RWPE2 (cell line): ENCODE measurements at regions not wholly inside any gene's neighbourhood (a gene's known extent, or its start where the extent isn't known, plus 50 kb on each side); places are given as distances from the start of the nearest gene placed in this dataset.
"Not testable (repeated sequence)": the region's sequence is repeated elsewhere in the genome, so short reads cannot be mapped to it uniquely, and the experiment has no call there.

Experiments
- ATAC-seq: fragments of 200-7000 bp; cut with Tn5 transposase; 3 replicates; pipeline ENCODE4 v1.9.1; 2021; ENCODE audit warnings: low read depth
- DNase-seq: peaks from one replicate; pipeline ENCODE4 v3.0.0-alpha.2; 2020; ENCODE audit warnings: low spot score
- H3K27ac ChIP-seq: fragments of 450-650 bp; 2 replicates; pipeline ENCODE4 v1.5.1; 2017; ENCODE audit warnings: mild to moderate bottlenecking; ENCODE audit not compliant: poor library complexity, severe bottlenecking
- H3K27me3 ChIP-seq: fragments of 250-450 bp; sonication (Bioruptor Pico); 2 replicates; pipeline ENCODE4 v1.5.1; 2021; ENCODE audit warnings: mild to moderate bottlenecking, moderate library complexity; ENCODE audit not compliant: insufficient read depth, poor library complexity, severe bottlenecking
- H3K36me3 ChIP-seq: fragments of 250-450 bp; sonication (Bioruptor Pico); 2 replicates; pipeline ENCODE4 v1.5.1; 2020; ENCODE audit warnings: low read depth, mild to moderate bottlenecking, moderate library complexity
- H3K4me1 ChIP-seq: fragments of 250-450 bp; sonication (Bioruptor Pico); 2 replicates; pipeline ENCODE4 v1.5.1; 2021; ENCODE audit warnings: mild to moderate bottlenecking, moderate library complexity; ENCODE audit not compliant: insufficient read depth, poor library complexity, severe bottlenecking
- H3K4me3 ChIP-seq: fragments of 250-450 bp; sonication (Bioruptor Pico); 2 replicates; pipeline ENCODE4 v1.5.1; 2021; ENCODE audit warnings: mild to moderate bottlenecking, moderate library complexity; ENCODE audit not compliant: severe bottlenecking
- H3K9me3 ChIP-seq: fragments of 250-450 bp; sonication (Bioruptor Pico); 2 replicates; pipeline ENCODE4 v1.5.1; 2021; ENCODE audit warnings: mild to moderate bottlenecking, moderate library complexity; ENCODE audit not compliant: severe bottlenecking
- TF ChIP-seq, protein P1 (sequence below): fragments of 450-650 bp; IDR thresholded peaks from one replicate; pipeline ENCODE4 v1.5.1; 2017; ENCODE audit warnings: mild to moderate bottlenecking, moderate library complexity; ENCODE audit not compliant: poor library complexity, severe bottlenecking

DNA sequence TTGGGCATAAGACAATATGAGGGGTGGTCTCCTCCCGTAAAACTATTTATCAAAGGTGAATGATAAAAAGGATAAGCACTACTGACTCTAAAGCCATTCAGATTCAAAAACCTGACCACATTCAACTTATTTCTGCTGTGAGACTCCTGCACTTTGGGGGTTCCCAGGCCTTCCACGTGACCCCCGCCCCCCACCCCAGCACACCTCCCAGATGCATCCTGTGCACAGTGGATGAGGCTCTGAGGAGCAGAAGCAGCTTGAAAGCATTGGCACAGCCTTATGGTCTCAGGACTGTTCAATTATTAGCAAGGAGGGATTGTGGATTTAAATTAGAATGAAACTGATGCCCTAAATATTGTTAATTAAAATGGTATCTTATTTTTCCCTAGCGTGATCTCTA lies 55.1 kb upstream of the SAMD5 start:
- TF ChIP-seq, protein P1, sequence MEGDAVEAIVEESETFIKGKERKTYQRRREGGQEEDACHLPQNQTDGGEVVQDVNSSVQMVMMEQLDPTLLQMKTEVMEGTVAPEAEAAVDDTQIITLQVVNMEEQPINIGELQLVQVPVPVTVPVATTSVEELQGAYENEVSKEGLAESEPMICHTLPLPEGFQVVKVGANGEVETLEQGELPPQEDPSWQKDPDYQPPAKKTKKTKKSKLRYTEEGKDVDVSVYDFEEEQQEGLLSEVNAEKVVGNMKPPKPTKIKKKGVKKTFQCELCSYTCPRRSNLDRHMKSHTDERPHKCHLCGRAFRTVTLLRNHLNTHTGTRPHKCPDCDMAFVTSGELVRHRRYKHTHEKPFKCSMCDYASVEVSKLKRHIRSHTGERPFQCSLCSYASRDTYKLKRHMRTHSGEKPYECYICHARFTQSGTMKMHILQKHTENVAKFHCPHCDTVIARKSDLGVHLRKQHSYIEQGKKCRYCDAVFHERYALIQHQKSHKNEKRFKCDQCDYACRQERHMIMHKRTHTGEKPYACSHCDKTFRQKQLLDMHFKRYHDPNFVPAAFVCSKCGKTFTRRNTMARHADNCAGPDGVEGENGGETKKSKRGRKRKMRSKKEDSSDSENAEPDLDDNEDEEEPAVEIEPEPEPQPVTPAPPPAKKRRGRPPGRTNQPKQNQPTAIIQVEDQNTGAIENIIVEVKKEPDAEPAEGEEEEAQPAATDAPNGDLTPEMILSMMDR: no peak
- Histone ChIP-seq H3K36me3 (no peaks in the 10 kb centered on the region), H3K27me3 (no peaks in the 10 kb centered on the region), H3K27ac (no peak overlapping the region), H3K4me1 (no peaks in the 10 kb centered on the region), H3K9me3 (no peaks in the 10 kb centered on the region), H3K4me3 (no peak overlapping the region)
- DNase-seq (no peak), ATAC-seq (no peak)

DNA sequence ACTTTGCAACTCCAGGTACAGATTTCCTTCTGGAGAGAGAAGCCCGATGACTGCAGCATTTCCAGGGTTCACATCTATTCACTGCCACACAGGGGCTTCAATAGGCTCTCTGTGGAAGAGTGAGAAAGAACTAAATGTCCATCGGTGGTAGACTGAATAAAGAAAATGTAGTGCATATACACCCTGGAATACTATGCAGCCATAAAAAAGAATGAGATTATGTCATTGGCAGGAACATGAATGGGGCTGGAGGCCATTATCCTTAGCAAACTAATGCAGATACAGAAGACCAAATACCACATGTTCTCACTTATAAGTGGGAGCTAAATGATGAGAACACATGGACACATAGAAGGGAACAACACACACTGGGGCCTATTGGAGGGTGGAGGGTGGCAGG lies 53.6 kb upstream of the SAMD5 start:
- H3K27me3 ChIP-seq, H3K27ac ChIP-seq, DNase-seq, H3K36me3 ChIP-seq, H3K4me1 ChIP-seq, ATAC-seq, H3K9me3 ChIP-seq, H3K4me3 ChIP-seq: not testable (repeated sequence)
